ENCODE measurements at regions not wholly inside any gene's neighbourhood (a gene's known extent, or its start where the extent isn't known, plus 50 kb on each side); places are given as distances from the start of the nearest gene placed in this dataset.

GRCh38 chr9:13501018-13501417 lies 221.5 kb upstream of the MPDZ start:
- TF ChIP-seq CTCF (conservative IDR thresholded peaks at IDR 0.05; ENCODE audit: low read depth, low read length) = no peak
- no peak overlapping the region for H3K4me3 ChIP-seq (ENCODE audit: low read length)
- no peak for DNase-seq (ENCODE audit: low read depth)

GRCh38 chr9:13500034-13500433 lies 220.5 kb upstream of the MPDZ start:
- no peak overlapping the region for H3K4me3 ChIP-seq (ENCODE audit: low read length)
- no peak for TF ChIP-seq CTCF (conservative IDR thresholded peaks at IDR 0.05; ENCODE audit: low read depth, low read length)

GRCh38 chr9:13493697-13494096 lies 214.2 kb upstream of the MPDZ start:
- H3K4me3 ChIP-seq (ENCODE audit: low read length) = no peak overlapping the region
- DNase-seq (ENCODE audit: low read depth) = no peak
- TF ChIP-seq CTCF (conservative IDR thresholded peaks at IDR 0.05; ENCODE audit: low read depth, low read length) = no peak

More at GRCh38 chr9:13500034-13500433, 220.5 kb upstream of the MPDZ start:
- no peak for DNase-seq (ENCODE audit: low read depth)

GRCh38 chr9:13491493-13492424 lies 212.3 kb upstream of the MPDZ start:
- TF ChIP-seq CTCF (conservative IDR thresholded peaks at IDR 0.05; ENCODE audit: low read depth, low read length) = no peak
- DNase-seq (ENCODE audit: low read depth) = no peak
- no peak overlapping the region for H3K4me3 ChIP-seq (ENCODE audit: low read length)

- no peak for TF ChIP-seq CTCF (conservative IDR thresholded peaks at IDR 0.05; ENCODE audit: low read depth, low read length)
- H3K4me3 ChIP-seq (ENCODE audit: low read length) = no peak overlapping the region
- no peak for DNase-seq (ENCODE audit: low read depth)
Measured at GRCh38 chr9:13491138-13491492, 211.6 kb upstream of the MPDZ start.

GRCh38 chr9:13487936-13488335 lies 208.4 kb upstream of the MPDZ start:
- H3K4me3 ChIP-seq (ENCODE audit: low read length) = no peak overlapping the region
- TF ChIP-seq CTCF (conservative IDR thresholded peaks at IDR 0.05; ENCODE audit: low read depth, low read length) = no peak
- no peak for DNase-seq (ENCODE audit: low read depth)

GRCh38 chr9:13487498-13487897 lies 208.0 kb upstream of the MPDZ start:
- no peak overlapping the region for H3K4me3 ChIP-seq (ENCODE audit: low read length)
- no peak for TF ChIP-seq CTCF (conservative IDR thresholded peaks at IDR 0.05; ENCODE audit: low read depth, low read length)
- DNase-seq (ENCODE audit: low read depth) = no peak
